Heart left ventricle (tissue), 16 donors: ENCODE measurements at regions not wholly inside any gene's neighbourhood (a gene's known extent, or its start where the extent isn't known, plus 50 kb on each side); places are given as distances from the start of the nearest gene placed in this dataset.

Experiments used
- ATAC-seq, 4 donors: fragments of 200-7000 bp; cut with Tn5 transposase; one replicate each; pipeline ENCODE4 v1.9.1; 2020 to 2022; ENCODE audit warnings: moderate library complexity in 4 of 4, mild to moderate bottlenecking in 3 of 4, moderate number of reproducible peaks in 1 of 4
- DNase-seq, 5 donors: peaks; one replicate each; pipeline ENCODE4 v3.0.0-alpha.2; 2020
- H3K27ac ChIP-seq, 12 donors: fragments of 200-600 bp; sonication (generic) in 4 of 12; one replicate each; pipeline versions ENCODE4 v1.5.0 to v1.8.0; 2016 to 2022; ENCODE audit warnings: mild to moderate bottlenecking in 2 of 12
- H3K27me3 ChIP-seq, 9 donors: fragments of 200-600 bp; sonication (generic) in 2 of 9; one replicate each; pipeline versions ENCODE4 v1.5.1 to v1.8.0; 2016 to 2022; ENCODE audit warnings: mild to moderate bottlenecking in 3 of 9
- H3K36me3 ChIP-seq, 9 donors: fragments of 200-600 bp; sonication (generic) in 2 of 9; one replicate each; pipeline versions ENCODE4 v1.5.0 to v1.8.0; 2018 to 2022; ENCODE audit warnings: mild to moderate bottlenecking in 2 of 9
- H3K4me1 ChIP-seq, 12 donors: fragments of 200-600 bp; sonication (generic) in 4 of 12; one replicate each; pipeline versions ENCODE4 v1.5.0 to v1.8.0; 2016 to 2022; ENCODE audit warnings: mild to moderate bottlenecking in 3 of 12
- H3K4me3 ChIP-seq, 12 donors: fragments of 200-600 bp; sonication (generic) in 4 of 12; one replicate each; pipeline versions ENCODE4 v1.5.0 to v1.8.0; 2017 to 2022; ENCODE audit warnings: mild to moderate bottlenecking in 9 of 12, moderate library complexity in 4 of 12
- H3K9me3 ChIP-seq, 12 donors: fragments of 200-600 bp; sonication (generic) in 4 of 12; one replicate each; pipeline versions ENCODE4 v1.5.0 to v1.8.0; 2016 to 2022; ENCODE audit warnings: mild to moderate bottlenecking in 1 of 12
- CTCF ChIP-seq, 12 donors: fragments of 200-600 bp; sonication (generic) in 4 of 12; IDR thresholded peaks; one replicate each; pipeline versions ENCODE4 v1.5.0 to v1.8.0; 2018 to 2022; ENCODE audit warnings: antibody characterized with exemption in 12 of 12, mild to moderate bottlenecking in 5 of 12
- POLR2A ChIP-seq, 2 donors: fragments of 450-650 bp; IDR thresholded peaks; one replicate each; pipeline ENCODE4 v1.6.1; 2017; ENCODE audit warnings: antibody characterized with exemption in 2 of 2, mild to moderate bottlenecking in 2 of 2, moderate library complexity in 2 of 2
- WGBS, 4 donors: extraction: QIAGEN DNeasy Blood & Tissue Kit in 2 of 4; methylation state at CpG; one replicate each; pipeline versions ENCODE4 v1.1.5 to v1.1.7; 2013 to 2018; 5-methylcytosine and 5-hydroxymethylcytosine counted together
- intact Hi-C, 10 donors: fragments of 100-400 bp; cut with DNase I; formaldehyde crosslinking; loops; one replicate each; pipeline versions ENCODE4 v1.11.1 to v1.14.2; 2022
- donor health status: ischemic (EF 13 %, LVEDD 7.1; RV severe dilation, severe dysfunction).
- donor health status: healthy with polysubstance abuse.
- donor health status: DM: no; HTN: yes; CAD: no.
- donor health status: DM: no; HTN: no; CAD: no.
- donor health status: ischemic (EF 25% LVEDD 6.9; RV normal size, moderate dysfunction).
- donor health status: ischemic (EF 25% LVEDD 5.7; RV mildly dilated, moderate dysfunction).
- donor health status: healthy.
- donor health status: DM: yes; HTN: yes; CAD: no.
- donor health status: ischemic (EF 35%, LVEDD 5.7; RV mildly dilated, moderate dysfunction).
- donor health status: nonischemic (EF 11% LVEDD 7.7; RV severe dilation, severe dysfunction).
- donor health status: DM: yes; HTN: yes; CAD: no.
- donor health status: PGD.
- donor health status: ischemic (EF 29% LVEDD 5.4; RV normal size, mild dysfunction).
- donor health status: nonischemic (EF 23%, LVEDD 6.1; RV moderate dilation, normal function).

GRCh38 chr20:50390685-50391443 lies 119.3 kb upstream of the PTPN1 start:
- WGBS, 4 donors, result 84 to 92% (median 90%) methylated on average over 10 to 15 of the region's 15 CpGs
- H3K4me3 ChIP-seq, result no peak overlapping the region
- intact Hi-C loops, result loop anchor here in 2 of 10 donors (10.0 kb wide), 1 partner anchor 184 kb away; no protein-coding TSS in a partner anchor
- H3K9me3 ChIP-seq, result no peaks in the 10 kb centered on the region
- H3K27ac ChIP-seq, result peak overlapping the region in 11 of 12 donors; percentile 30 to 92 (median 83)
- H3K4me1 ChIP-seq, result peaks cover 0 to 46% (median 34%) of the 10 kb centered on the region in 12 donors
- TF ChIP-seq CTCF (IDR thresholded peaks at IDR 0.05), result no peak
- TF ChIP-seq POLR2A (IDR thresholded peaks at IDR 0.05), result no peak
- no peak for DNase-seq
- no peak for ATAC-seq
- H3K36me3 ChIP-seq, result no peaks in the 10 kb centered on the region
- H3K27me3 ChIP-seq, result no peaks in the 10 kb centered on the region

GRCh38 chr20:50391444-50392137 lies 118.6 kb upstream of the PTPN1 start:
- Histone ChIP-seq H3K27ac (peak overlapping the region in 8 of 12 donors; percentile 4 to 91 (median 54)), H3K4me1 (peaks cover 0 to 51% (median 36%) of the 10 kb centered on the region in 12 donors), H3K36me3 (no peaks in the 10 kb centered on the region), H3K9me3 (no peaks in the 10 kb centered on the region), H3K27me3 (no peaks in the 10 kb centered on the region), H3K4me3 (no peak overlapping the region)
- ATAC-seq (no peak), DNase-seq (no peak)
- TF ChIP-seq POLR2A (IDR thresholded peaks at IDR 0.05) (no peak), CTCF (IDR thresholded peaks at IDR 0.05) (no peak)
- intact Hi-C loops, result loop anchor here in 2 of 10 donors (10.0 kb wide), 1 partner anchor 183 kb away; no protein-coding TSS in a partner anchor
- WGBS, 4 donors, result 95 to 97% (median 95%) methylated on average over 15 of the region's 15 CpGs

GRCh38 chr20:50392138-50392866 lies 117.9 kb upstream of the PTPN1 start:
- Histone ChIP-seq H3K36me3 (no peaks in the 10 kb centered on the region), H3K27me3 (no peaks in the 10 kb centered on the region), H3K9me3 (no peaks in the 10 kb centered on the region), H3K27ac (peak overlapping the region in 4 of 12 donors; percentile 2 to 91 (median 18)), H3K4me1 (peaks cover 0 to 57% (median 34%) of the 10 kb centered on the region in 12 donors), H3K4me3 (no peak overlapping the region)
- DNase-seq (no peak), ATAC-seq (no peak)
- WGBS, 4 donors, result 89 to 93% (median 91%) methylated on average over 9 of the region's 9 CpGs
- intact Hi-C loops, result loop anchor here in 2 of 10 donors (10.0 kb wide), 1 partner anchor 182 kb away; no protein-coding TSS in a partner anchor
- TF ChIP-seq CTCF (IDR thresholded peaks at IDR 0.05), result no peak
- no peak for TF ChIP-seq POLR2A (IDR thresholded peaks at IDR 0.05)
